Ishikawa (cell line): ENCODE measurements at regions not wholly inside any gene's neighbourhood (a gene's known extent, or its start where the extent isn't known, plus 50 kb on each side); places are given as distances from the start of the nearest gene placed in this dataset.

ENCODE experiments used
- CEBPB ChIP-seq: IDR thresholded peaks from 2 replicates; pipeline ENCODE4 v1.6.1; 2012
- CREB1 ChIP-seq: IDR thresholded peaks from 2 replicates; pipeline ENCODE4 v1.6.1; 2012; ENCODE audit warnings: low read depth
- EGR1 ChIP-seq: IDR thresholded peaks from 2 replicates; pipeline ENCODE4 v1.6.1; 2012
- EP300 ChIP-seq: IDR thresholded peaks from 2 replicates; pipeline ENCODE4 v1.6.1; 2012; ENCODE audit warnings: borderline replicate concordance
- FOXM1 ChIP-seq: IDR thresholded peaks from 2 replicates; pipeline ENCODE4 v1.6.1; 2012; ENCODE audit warnings: low read depth, borderline replicate concordance
- NFIC ChIP-seq: IDR thresholded peaks from 2 replicates; pipeline ENCODE4 v1.6.1; 2012
- RAD21 ChIP-seq: IDR thresholded peaks from 2 replicates; pipeline ENCODE4 v1.6.1; 2012; ENCODE audit warnings: low read depth
- REST ChIP-seq: IDR thresholded peaks from 2 replicates; pipeline ENCODE4 v1.6.1; 2012; ENCODE audit warnings: low read depth, mild to moderate bottlenecking
- TAF1 ChIP-seq: IDR thresholded peaks from 2 replicates; pipeline ENCODE4 v1.6.1; 2012; ENCODE audit warnings: low read depth, mild to moderate bottlenecking
- TCF12 ChIP-seq: IDR thresholded peaks from 2 replicates; pipeline ENCODE4 v1.6.1; 2012; ENCODE audit warnings: low read depth
- TEAD4 ChIP-seq: IDR thresholded peaks from 2 replicates; pipeline ENCODE4 v1.6.1; 2012
- USF1 ChIP-seq: IDR thresholded peaks from 2 replicates; pipeline ENCODE4 v1.6.1; 2012
- YY1 ChIP-seq: IDR thresholded peaks from 2 replicates; pipeline ENCODE4 v1.6.1; 2012; ENCODE audit warnings: low read depth
- ZBTB7A ChIP-seq: IDR thresholded peaks from 2 replicates; pipeline ENCODE4 v1.6.1; 2012; ENCODE audit warnings: low read depth
- TF ChIP-seq, protein P1 (sequence below): IDR thresholded peaks from 2 replicates; pipeline ENCODE4 v1.6.1; 2012

DNA sequence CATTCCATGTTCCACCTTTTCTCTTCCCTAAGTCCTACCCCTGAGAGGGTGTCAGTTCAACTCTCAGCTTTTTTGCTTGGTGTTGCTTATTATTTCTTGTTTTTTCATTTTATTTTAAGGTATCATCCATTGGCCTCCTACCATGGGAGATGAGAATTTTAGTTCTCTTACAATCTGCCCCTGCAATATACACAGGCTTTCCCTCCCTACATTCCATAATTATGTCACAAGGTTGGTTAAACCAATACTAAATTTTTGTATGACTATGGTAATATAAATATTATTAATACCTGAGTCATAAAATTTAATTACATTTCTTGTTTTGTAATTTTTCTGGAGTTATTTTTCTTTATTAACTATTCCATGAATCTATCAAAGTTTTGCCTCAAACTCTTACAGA, 216.2 kb downstream of the SNX19 start:
- TF ChIP-seq USF1 (no peak), TCF12 (no peak), REST (no peak), YY1 (no peak)

GRCh38 chr11:130703489-130704190, 212.6 kb downstream of the SNX19 start:
- TF ChIP-seq CREB1, result no peak
- no peak for TF ChIP-seq TAF1
- TF ChIP-seq, protein P1, sequence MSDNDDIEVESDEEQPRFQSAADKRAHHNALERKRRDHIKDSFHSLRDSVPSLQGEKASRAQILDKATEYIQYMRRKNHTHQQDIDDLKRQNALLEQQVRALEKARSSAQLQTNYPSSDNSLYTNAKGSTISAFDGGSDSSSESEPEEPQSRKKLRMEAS, result no peak
- TF ChIP-seq EGR1, result no peak
- TF ChIP-seq ZBTB7A, result no peak
- no peak for TF ChIP-seq EP300
- no peak for TF ChIP-seq REST
- TF ChIP-seq FOXM1, result no peak
- no peak for TF ChIP-seq TEAD4
- TF ChIP-seq TCF12, result no peak
- TF ChIP-seq USF1, result no peak
- no peak for TF ChIP-seq NFIC
- TF ChIP-seq RAD21, result no peak
- TF ChIP-seq YY1, result no peak

GRCh38 chr11:130705670-130706421, 210.4 kb downstream of the SNX19 start:
- no peak for TF ChIP-seq CREB1
- TF ChIP-seq ZBTB7A, result no peak
- no peak for TF ChIP-seq TCF12
- no peak for TF ChIP-seq USF1
- no peak for TF ChIP-seq REST
- no peak for TF ChIP-seq RAD21
- TF ChIP-seq FOXM1, result no peak
- no peak for TF ChIP-seq YY1
- TF ChIP-seq CEBPB, result no peak
- TF ChIP-seq TEAD4, result no peak
- TF ChIP-seq TAF1, result no peak
- TF ChIP-seq NFIC, result no peak
- no peak for TF ChIP-seq EP300
- TF ChIP-seq EGR1, result no peak
- TF ChIP-seq, protein P1, result no peak

- TF ChIP-seq, protein P1, result no peak
- TF ChIP-seq TAF1 (no peak), REST (no peak), EP300 (no peak), CREB1 (no peak), YY1 (no peak), USF1 (no peak), TCF12 (no peak)
Observed at GRCh38 chr11:130706572-130706971, 209.7 kb downstream of the SNX19 start.
